ENCODE measurements at regions not wholly inside any gene's neighbourhood (a gene's known extent, or its start where the extent isn't known, plus 50 kb on each side); places are given as distances from the start of the nearest gene placed in this dataset.

- Mint-ChIP-seq H3K36me3 (ENCODE audit: low read depth) (peaks cover 2% of the 10 kb centered on the region), H3K9me3 (ENCODE audit: low read depth) (peaks cover 17% of the 10 kb centered on the region), H3K27me3 (no peaks in the 10 kb centered on the region), H3K4me3 (no peak overlapping the region), H3K4me1 (no peaks in the 10 kb centered on the region), H3K27ac (no peak overlapping the region)
- no peak for ATAC-seq
- no peak for DNase-seq
- POLR2A ChIA-PET = no interaction called here
- CTCF ChIA-PET = interaction anchor here (0.5 kb wide), 1 partner anchor 313 kb away, joined by 3 read pairs; no protein-coding TSS in a partner anchor
- intact Hi-C loops (cut with DNase I, micrococcal nuclease) = no loop called here
Measured at GRCh38 chr10:8721650-8722049, 667.2 kb downstream of the GATA3 start.

DNA sequence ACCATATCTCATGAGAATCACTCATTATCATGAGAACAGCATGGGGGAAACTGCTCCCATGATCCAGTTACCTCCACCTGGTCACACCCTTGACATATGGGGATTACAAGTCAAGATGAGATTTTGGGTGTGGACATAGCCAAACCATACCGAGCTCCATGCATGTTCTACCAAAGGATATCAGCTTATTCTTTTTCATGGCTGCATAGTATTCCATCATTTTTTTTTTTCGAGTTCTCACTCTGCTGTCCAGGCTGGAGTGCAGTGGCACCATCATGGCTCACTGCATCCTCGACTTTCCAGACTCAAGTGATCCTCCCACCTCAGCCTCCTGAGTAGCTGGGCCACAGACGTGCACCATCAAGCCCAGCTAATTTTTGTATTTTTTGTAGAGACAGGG, 668.3 kb downstream of the GATA3 start:
- POLR2A ChIA-PET = no interaction called here
- H3K9me3 Mint-ChIP-seq (ENCODE audit: low read depth) = peaks cover 17% of the 10 kb centered on the region

DNA sequence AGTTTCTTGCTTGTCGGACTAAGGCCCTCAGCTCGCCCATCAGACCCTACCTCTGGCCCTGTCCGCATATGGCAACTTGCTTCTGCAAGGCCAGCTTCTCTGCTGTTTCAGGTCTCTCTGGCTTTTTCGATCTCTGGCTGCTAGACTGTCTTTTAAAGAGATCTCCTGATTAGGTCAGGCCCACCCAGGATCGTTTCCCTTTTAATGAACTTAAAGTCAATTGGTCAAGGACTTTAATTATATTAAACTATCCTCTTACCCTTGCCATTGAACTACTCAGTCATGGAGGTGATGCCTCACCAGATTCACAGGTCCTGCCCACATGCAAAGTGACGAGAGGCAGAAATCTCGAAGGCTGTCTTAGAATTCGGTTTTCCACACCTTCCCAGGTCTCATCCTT, 670.9 kb downstream of the GATA3 start:
- POLR2A ChIA-PET = no interaction called here
- intact Hi-C loops (cut with DNase I, micrococcal nuclease) = no loop called here
- ATAC-seq (no peak), DNase-seq (no peak)
- H3K4me1 Mint-ChIP-seq = no peaks in the 10 kb centered on the region
- H3K27me3 Mint-ChIP-seq = peaks cover 8% of the 10 kb centered on the region
- CTCF ChIA-PET = interaction anchor here (0.7 kb wide), 1 partner anchor 421 kb away, joined by 3 read pairs; no protein-coding TSS in a partner anchor
- peaks cover 3% of the 10 kb centered on the region for H3K9me3 Mint-ChIP-seq (ENCODE audit: low read depth)
- no peak overlapping the region for H3K27ac Mint-ChIP-seq
- no peaks in the 10 kb centered on the region for H3K36me3 Mint-ChIP-seq (ENCODE audit: low read depth)
- no peak overlapping the region for H3K4me3 Mint-ChIP-seq

More for the DNA sequence above, 668.3 kb downstream of the GATA3 start:
- intact Hi-C loops (cut with DNase I, micrococcal nuclease) = no loop called here
- Mint-ChIP-seq H3K27ac (no peak overlapping the region), H3K27me3 (peaks cover 2% of the 10 kb centered on the region), H3K4me1 (no peaks in the 10 kb centered on the region), H3K4me3 (no peak overlapping the region), H3K36me3 (ENCODE audit: low read depth) (peaks cover 2% of the 10 kb centered on the region)
- ATAC-seq (no peak), DNase-seq (no peak)
- CTCF ChIA-PET = no interaction called here

- H3K9me3 Mint-ChIP-seq (ENCODE audit: low read depth) = peaks cover 3% of the 10 kb centered on the region
- H3K27ac Mint-ChIP-seq = no peak overlapping the region
- ChIA-PET CTCF (interaction anchor here (0.7 to 0.8 kb wide), 3 partner anchors 19 to 421 kb away, joined by 3 to 4 read pairs (median 3); no protein-coding TSS in a partner anchor), POLR2A (interaction anchor here (0.7 kb wide), 1 partner anchor 131 kb away, joined by 3 read pairs; no protein-coding TSS in a partner anchor)
- intact Hi-C loops (cut with DNase I, micrococcal nuclease) = no loop called here
- no peaks in the 10 kb centered on the region for H3K4me1 Mint-ChIP-seq
- no peak overlapping the region for H3K4me3 Mint-ChIP-seq
- ATAC-seq (no peak), DNase-seq (no peak)
- no peaks in the 10 kb centered on the region for H3K36me3 Mint-ChIP-seq (ENCODE audit: low read depth)
- peaks cover 10% of the 10 kb centered on the region for H3K27me3 Mint-ChIP-seq
Measured at GRCh38 chr10:8726084-8726778, 671.7 kb downstream of the GATA3 start.

DNA sequence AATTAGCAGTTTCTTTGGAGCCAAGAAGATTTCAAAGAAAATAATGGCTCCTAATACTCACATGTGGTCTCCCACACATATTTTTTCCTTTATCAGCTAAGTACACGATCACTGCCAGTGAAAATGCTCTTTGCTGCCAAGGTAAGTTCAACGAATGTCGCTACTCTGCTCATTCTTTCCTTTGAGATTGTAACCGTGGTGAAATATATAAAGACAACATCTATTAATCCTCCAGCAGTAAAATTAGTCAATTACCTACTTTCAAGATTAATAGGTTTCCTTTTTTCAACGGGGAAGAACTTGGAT, 672.2 kb downstream of the GATA3 start:
- H3K27me3 Mint-ChIP-seq = peaks cover 10% of the 10 kb centered on the region
- POLR2A ChIA-PET = interaction anchor here (0.7 kb wide), 1 partner anchor 131 kb away, joined by 3 read pairs; no protein-coding TSS in a partner anchor
- ATAC-seq (no peak), DNase-seq (no peak)
- CTCF ChIA-PET = interaction anchor here (0.7 to 0.8 kb wide), 2 partner anchors 20 to 99 kb away, joined by 3 to 4 read pairs; no protein-coding TSS in a partner anchor
- intact Hi-C loops (cut with DNase I, micrococcal nuclease) = no loop called here
- H3K4me3 Mint-ChIP-seq = no peak overlapping the region
- peaks cover 3% of the 10 kb centered on the region for H3K9me3 Mint-ChIP-seq (ENCODE audit: low read depth)
- no peaks in the 10 kb centered on the region for H3K4me1 Mint-ChIP-seq
- H3K36me3 Mint-ChIP-seq (ENCODE audit: low read depth) = no peaks in the 10 kb centered on the region
- no peak overlapping the region for H3K27ac Mint-ChIP-seq

DNA sequence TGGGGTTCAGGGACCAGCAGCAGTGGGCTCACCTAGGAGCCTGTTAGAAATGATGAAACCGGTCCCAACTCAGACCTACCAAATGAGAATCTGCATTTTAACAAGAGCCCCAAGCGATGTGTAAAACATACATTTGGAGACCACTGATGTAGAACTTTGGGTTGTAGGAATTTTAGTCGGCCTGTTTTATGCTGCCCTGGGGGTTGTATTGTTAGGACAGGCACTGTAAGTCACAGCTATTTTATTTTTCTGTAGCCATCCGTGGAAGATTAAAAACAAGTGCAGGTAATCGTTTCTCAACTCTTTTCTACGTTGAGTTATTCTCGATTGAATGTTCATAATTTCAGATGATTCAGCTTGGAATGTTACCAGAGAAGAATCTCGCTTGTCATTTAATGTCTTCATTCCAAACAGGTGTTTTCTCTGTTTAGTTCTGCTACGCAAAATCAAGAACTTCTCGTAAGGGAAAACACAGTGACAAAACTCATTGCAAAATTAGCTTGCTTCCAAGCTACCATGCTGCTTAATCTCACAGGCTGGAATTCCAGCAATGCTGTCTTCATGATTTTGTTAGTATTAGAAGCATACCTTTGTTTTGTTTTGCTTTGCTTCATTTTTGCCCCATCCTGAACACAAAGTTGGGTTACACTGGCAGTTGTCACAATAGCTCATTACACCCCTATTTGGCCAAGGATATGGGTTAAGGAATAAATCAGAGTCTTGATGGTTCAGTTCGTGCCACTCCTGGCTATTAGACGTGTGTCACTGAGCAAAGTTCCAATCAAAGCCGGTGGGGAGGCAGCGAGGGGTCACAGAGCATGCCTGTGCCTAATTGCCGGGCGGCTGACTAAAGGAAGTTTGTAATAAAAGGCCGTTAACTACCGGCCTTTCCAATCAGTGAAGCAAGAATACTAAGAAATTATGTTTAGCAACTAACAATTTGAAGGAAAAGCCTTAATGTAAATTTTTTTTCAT, 676.9 kb downstream of the GATA3 start:
- Mint-ChIP-seq H3K36me3 (ENCODE audit: low read depth) (no peaks in the 10 kb centered on the region), H3K9me3 (ENCODE audit: low read depth) (no peaks in the 10 kb centered on the region), H3K4me1 (no peaks in the 10 kb centered on the region), H3K27ac (no peak overlapping the region), H3K4me3 (no peak overlapping the region), H3K27me3 (peaks cover 17% of the 10 kb centered on the region)
- ChIA-PET POLR2A (no interaction called here), CTCF (no interaction called here)
- no peak for DNase-seq
- intact Hi-C loops (cut with DNase I, micrococcal nuclease) = no loop called here
- no peak for ATAC-seq

DNA sequence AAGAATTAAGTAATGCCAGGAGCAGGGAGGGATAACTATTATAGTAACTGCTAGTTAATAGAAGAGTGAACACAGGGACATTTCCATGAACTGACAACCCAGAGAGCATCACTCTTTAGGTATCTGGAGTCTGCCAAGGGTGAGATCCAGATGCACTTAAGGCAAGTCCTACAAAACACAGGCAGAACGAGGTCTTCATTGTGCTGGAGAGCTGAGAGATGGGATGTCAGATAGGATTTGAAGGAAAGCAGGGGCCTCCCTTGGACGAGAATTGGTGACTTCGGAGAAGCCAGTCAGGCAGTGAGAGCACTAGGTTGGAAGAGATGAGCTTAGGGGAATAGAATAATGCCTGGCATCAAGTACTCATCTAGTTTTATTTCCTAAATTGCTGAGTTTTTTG, 684.5 kb downstream of the GATA3 start:
- H3K27me3 Mint-ChIP-seq = peaks cover 15% of the 10 kb centered on the region
- no peaks in the 10 kb centered on the region for H3K9me3 Mint-ChIP-seq (ENCODE audit: low read depth)
- ChIA-PET POLR2A (no interaction called here), CTCF (interaction anchor here (1.2 kb wide), 1 partner anchor 9 kb away, joined by 3 read pairs; no protein-coding TSS in a partner anchor)
- peaks cover 2% of the 10 kb centered on the region for H3K4me1 Mint-ChIP-seq
- H3K4me3 Mint-ChIP-seq = no peak overlapping the region
- no peak overlapping the region for H3K27ac Mint-ChIP-seq
- no peak for DNase-seq
- intact Hi-C loops (cut with DNase I, micrococcal nuclease) = no loop called here
- no peaks in the 10 kb centered on the region for H3K36me3 Mint-ChIP-seq (ENCODE audit: low read depth)
- ATAC-seq = no peak

GRCh38 chr10:8752146-8752843, 697.8 kb downstream of the GATA3 start:
- Mint-ChIP-seq H3K27ac (no peak overlapping the region), H3K4me3 (no peak overlapping the region), H3K36me3 (ENCODE audit: low read depth) (no peaks in the 10 kb centered on the region), H3K27me3 (peaks cover 26% of the 10 kb centered on the region), H3K9me3 (ENCODE audit: low read depth) (peaks cover 11% of the 10 kb centered on the region), H3K4me1 (peaks cover 2% of the 10 kb centered on the region)
- intact Hi-C loops (cut with DNase I, micrococcal nuclease) = no loop called here
- CTCF ChIA-PET = interaction anchor here (0.6 to 1.0 kb wide), 2 partner anchors 8 to 657 kb away, joined by 3 read pairs; no protein-coding TSS in a partner anchor
- POLR2A ChIA-PET = no interaction called here
- ATAC-seq (no peak), DNase-seq (no peak)

DNA sequence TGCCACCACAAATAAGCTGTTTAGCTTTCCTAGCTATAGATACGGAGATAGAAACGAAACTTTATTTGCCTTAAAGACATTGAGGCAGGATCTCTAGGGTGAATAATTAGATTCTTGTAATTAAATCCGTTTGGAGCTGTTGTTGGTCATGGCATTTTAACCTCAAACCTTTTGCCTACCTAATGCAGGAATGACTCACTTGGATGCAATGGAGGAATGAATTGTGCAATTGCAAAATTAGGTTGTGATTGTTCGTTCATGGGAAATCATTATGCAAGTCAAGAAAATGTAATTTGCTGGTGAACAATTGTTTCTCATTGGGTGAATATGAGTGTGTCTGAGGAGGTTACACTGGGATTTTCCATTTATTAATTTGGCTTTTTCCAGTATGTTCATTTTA, 703.5 kb downstream of the GATA3 start:
- Mint-ChIP-seq H3K27me3 (peaks cover 12% of the 10 kb centered on the region), H3K36me3 (ENCODE audit: low read depth) (no peaks in the 10 kb centered on the region), H3K9me3 (ENCODE audit: low read depth) (peaks cover 11% of the 10 kb centered on the region), H3K4me3 (no peak overlapping the region), H3K4me1 (peaks cover 6% of the 10 kb centered on the region), H3K27ac (no peak overlapping the region)
- intact Hi-C loops (cut with DNase I, micrococcal nuclease) = no loop called here
- DNase-seq = no peak
- ChIA-PET CTCF (no interaction called here), POLR2A (no interaction called here)
- ATAC-seq = no peak

DNA sequence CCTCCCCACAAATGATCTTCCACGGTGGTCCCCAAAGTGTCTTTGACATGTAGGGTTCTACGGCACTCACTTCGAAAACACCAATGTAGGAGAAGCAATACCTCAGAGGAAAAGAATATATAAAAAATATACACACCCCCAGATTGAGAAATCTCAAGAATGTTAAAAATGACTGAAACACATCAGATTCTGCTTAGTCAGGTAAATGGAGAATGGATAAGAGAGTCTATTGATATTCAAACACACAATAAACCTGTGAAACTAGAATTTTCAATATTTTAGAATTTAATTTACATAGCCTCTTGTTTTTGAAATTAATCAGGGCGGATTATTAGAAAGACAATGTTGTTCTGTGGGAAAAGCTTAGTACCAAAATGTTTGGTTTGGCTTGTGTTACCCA, 712.4 kb downstream of the GATA3 start:
- no peak overlapping the region for H3K4me3 Mint-ChIP-seq
- no peak overlapping the region for H3K27ac Mint-ChIP-seq
- ATAC-seq = no peak
- ChIA-PET CTCF (no interaction called here), POLR2A (interaction anchor here (0.5 kb wide), 1 partner anchor 110 kb away, joined by 4 read pairs; no protein-coding TSS in a partner anchor)
- H3K27me3 Mint-ChIP-seq = peaks cover 8% of the 10 kb centered on the region
- no peaks in the 10 kb centered on the region for H3K36me3 Mint-ChIP-seq (ENCODE audit: low read depth)
- DNase-seq = no peak
- H3K4me1 Mint-ChIP-seq = peaks cover 6% of the 10 kb centered on the region
- H3K9me3 Mint-ChIP-seq (ENCODE audit: low read depth) = no peaks in the 10 kb centered on the region
- intact Hi-C loops (cut with DNase I, micrococcal nuclease) = no loop called here

GRCh38 chr10:8767591-8767990, 713.1 kb downstream of the GATA3 start:
- no peaks in the 10 kb centered on the region for H3K36me3 Mint-ChIP-seq (ENCODE audit: low read depth)
- H3K4me3 Mint-ChIP-seq = no peak overlapping the region
- intact Hi-C loops (cut with DNase I, micrococcal nuclease) = no loop called here
- ATAC-seq = no peak
- no peak for DNase-seq
- peaks cover 6% of the 10 kb centered on the region for H3K4me1 Mint-ChIP-seq
- ChIA-PET POLR2A (no interaction called here), CTCF (no interaction called here)
- no peak overlapping the region for H3K27ac Mint-ChIP-seq
- H3K27me3 Mint-ChIP-seq = peaks cover 6% of the 10 kb centered on the region
- H3K9me3 Mint-ChIP-seq (ENCODE audit: low read depth) = no peaks in the 10 kb centered on the region
